Activated naive CD8-positive, alpha-beta T cell treated with anti-CD3 and anti-CD28 coated beads, Interleukin-2, amount 10 ng/mL, durations not matched to agents 7 days and 5 days (primary cell): ENCODE measurements at regions not wholly inside any gene's neighbourhood (a gene's known extent, or its start where the extent isn't known, plus 50 kb on each side); places are given as distances from the start of the nearest gene placed in this dataset.

ENCODE experiments used
- ATAC-seq: fragments of 150-1000 bp; cut with Tn5 transposase; one replicate; pipeline ENCODE4 v1.10.0; 2021; ENCODE audit warnings: low read depth, moderate library complexity
- POLR2A ChIA-PET: fragments of 350-600 bp; sonication (Branson Sonifier 250); formaldehyde crosslinking; loops from one replicate; lab custom pipeline; 2021; ENCODE audit warnings: antibody characterized with exemption; lab: Charles Lee
- DNase-seq: peaks from one replicate; pipeline ENCODE4 v3.0.0; 2021
- H3K27ac Mint-ChIP-seq: one replicate; pipeline ENCODE4 v1.8.0; 2022; ENCODE audit warnings: mild to moderate bottlenecking, mixed read lengths
- H3K27me3 Mint-ChIP-seq: one replicate; pipeline ENCODE4 v1.8.0; 2022; ENCODE audit warnings: mild to moderate bottlenecking, moderate library complexity, mixed read lengths
- H3K36me3 Mint-ChIP-seq: one replicate; pipeline ENCODE4 v1.8.0; 2021; ENCODE audit warnings: mild to moderate bottlenecking, mixed read lengths
- H3K4me1 Mint-ChIP-seq: one replicate; pipeline ENCODE4 v1.8.0; 2021; ENCODE audit warnings: mixed read lengths
- H3K4me3 Mint-ChIP-seq: one replicate; pipeline ENCODE4 v1.8.0; 2022; ENCODE audit warnings: mild to moderate bottlenecking, moderate library complexity, mixed read lengths
- H3K9me3 Mint-ChIP-seq: one replicate; pipeline ENCODE4 v1.8.0; 2021; ENCODE audit warnings: mixed read lengths

- Mint-ChIP-seq H3K27me3 (peaks cover 15% of the 10 kb centered on the region), H3K27ac (no peak overlapping the region), H3K36me3 (no peaks in the 10 kb centered on the region), H3K4me1 (peaks cover 3% of the 10 kb centered on the region), H3K9me3 (peaks cover 12% of the 10 kb centered on the region), H3K4me3 (no peak overlapping the region)
- ATAC-seq: no peak
- no peak for DNase-seq
- POLR2A ChIA-PET: no interaction called here
Measured at GRCh38 chr13:59566561-59566960, 597.2 kb downstream of the DIAPH3 start.

DNA sequence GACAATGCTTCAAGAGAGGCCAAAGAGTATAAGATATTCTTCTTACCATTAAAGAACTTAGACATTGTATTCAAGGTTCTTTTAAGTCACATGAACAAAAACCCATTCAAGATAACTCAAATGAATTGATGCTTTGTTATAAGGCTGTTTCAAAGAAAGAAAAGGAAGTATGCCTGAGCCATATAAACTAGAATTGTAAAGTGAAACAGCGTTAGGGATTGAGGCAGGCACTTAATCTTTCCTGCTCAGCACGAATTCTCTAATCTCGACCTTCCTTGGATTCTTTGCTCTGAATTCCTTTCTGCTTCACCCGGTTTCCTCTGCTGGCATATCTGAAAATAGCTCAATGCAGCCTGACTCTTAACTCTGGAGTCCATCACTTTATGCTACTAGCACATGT lies 595.4 kb downstream of the DIAPH3 start:
- Mint-ChIP-seq H3K9me3 (peaks cover 6% of the 10 kb centered on the region), H3K4me1 (peaks cover 3% of the 10 kb centered on the region), H3K4me3 (no peak overlapping the region), H3K27ac (no peak overlapping the region), H3K27me3 (peaks cover 22% of the 10 kb centered on the region), H3K36me3 (no peaks in the 10 kb centered on the region)
- ATAC-seq: no peak
- POLR2A ChIA-PET: no interaction called here
- DNase-seq: no peak

- DNase-seq: no peak
- ATAC-seq: peak; percentile 63
- peaks cover 24% of the 10 kb centered on the region for H3K27me3 Mint-ChIP-seq
- H3K27ac Mint-ChIP-seq: no peak overlapping the region
- H3K4me1 Mint-ChIP-seq: peaks cover 3% of the 10 kb centered on the region
- POLR2A ChIA-PET: no interaction called here
- no peaks in the 10 kb centered on the region for H3K36me3 Mint-ChIP-seq
- H3K9me3 Mint-ChIP-seq: peaks cover 3% of the 10 kb centered on the region
- H3K4me3 Mint-ChIP-seq: no peak overlapping the region
Measured at GRCh38 chr13:59570204-59570603, 593.5 kb downstream of the DIAPH3 start.

- no peak overlapping the region for H3K27ac Mint-ChIP-seq
- H3K4me3 Mint-ChIP-seq: no peak overlapping the region
- no peaks in the 10 kb centered on the region for H3K36me3 Mint-ChIP-seq
- DNase-seq: no peak
- no peaks in the 10 kb centered on the region for H3K9me3 Mint-ChIP-seq
- POLR2A ChIA-PET: no interaction called here
- ATAC-seq: no peak
- no peaks in the 10 kb centered on the region for H3K27me3 Mint-ChIP-seq
- no peaks in the 10 kb centered on the region for H3K4me1 Mint-ChIP-seq
Measured at GRCh38 chr13:59584101-59584500, 579.6 kb downstream of the DIAPH3 start.

- POLR2A ChIA-PET: no interaction called here
- Mint-ChIP-seq H3K27ac (no peak overlapping the region), H3K36me3 (no peaks in the 10 kb centered on the region), H3K4me3 (no peak overlapping the region), H3K27me3 (no peaks in the 10 kb centered on the region), H3K4me1 (no peaks in the 10 kb centered on the region), H3K9me3 (no peaks in the 10 kb centered on the region)
- no peak for DNase-seq
- no peak for ATAC-seq
Measured at GRCh38 chr13:59584761-59585670, 578.7 kb downstream of the DIAPH3 start.

DNA sequence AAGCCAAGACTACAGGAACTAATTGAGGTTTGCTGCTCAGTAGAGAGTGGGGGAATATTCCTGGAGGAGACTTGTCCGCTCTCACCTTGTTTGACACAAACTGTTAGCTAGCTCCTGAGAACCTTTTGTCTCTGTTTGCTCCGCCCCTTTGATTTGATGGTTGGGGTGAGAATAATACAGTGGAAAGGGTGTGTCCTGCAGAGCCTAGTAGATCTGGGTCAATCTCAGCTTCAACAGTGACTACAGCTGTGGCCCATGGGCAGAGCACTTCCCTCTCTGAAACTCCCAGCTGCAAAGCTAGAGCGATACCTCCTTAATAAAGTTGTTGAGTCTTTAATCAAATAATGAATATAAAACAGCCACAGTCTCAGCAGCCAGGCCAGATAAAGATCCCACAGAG lies 576.7 kb downstream of the DIAPH3 start:
- Mint-ChIP-seq H3K36me3 (no peaks in the 10 kb centered on the region), H3K27ac (no peak overlapping the region), H3K4me3 (no peak overlapping the region), H3K27me3 (peaks cover 2% of the 10 kb centered on the region), H3K9me3 (peaks cover 1% of the 10 kb centered on the region), H3K4me1 (no peaks in the 10 kb centered on the region)
- DNase-seq: no peak
- POLR2A ChIA-PET: no interaction called here
- ATAC-seq: no peak

GRCh38 chr13:59587971-59588716 lies 575.6 kb downstream of the DIAPH3 start:
- no peak overlapping the region for H3K4me3 Mint-ChIP-seq
- POLR2A ChIA-PET: no interaction called here
- DNase-seq (no peak), ATAC-seq (no peak)
- H3K4me1 Mint-ChIP-seq: no peaks in the 10 kb centered on the region
- no peak overlapping the region for H3K27ac Mint-ChIP-seq
- H3K27me3 Mint-ChIP-seq: peaks cover 2% of the 10 kb centered on the region
- no peaks in the 10 kb centered on the region for H3K36me3 Mint-ChIP-seq
- peaks cover 2% of the 10 kb centered on the region for H3K9me3 Mint-ChIP-seq

- H3K9me3 Mint-ChIP-seq: peaks cover 5% of the 10 kb centered on the region
- H3K27ac Mint-ChIP-seq: no peak overlapping the region
- H3K4me1 Mint-ChIP-seq: no peaks in the 10 kb centered on the region
- DNase-seq (no peak), ATAC-seq (no peak)
- POLR2A ChIA-PET: no interaction called here
- no peak overlapping the region for H3K4me3 Mint-ChIP-seq
- peaks cover 2% of the 10 kb centered on the region for H3K27me3 Mint-ChIP-seq
- no peaks in the 10 kb centered on the region for H3K36me3 Mint-ChIP-seq
Measured at GRCh38 chr13:59588717-59589067, 575.0 kb downstream of the DIAPH3 start.

- ATAC-seq (no peak), DNase-seq (no peak)
- Mint-ChIP-seq H3K36me3 (no peaks in the 10 kb centered on the region), H3K4me3 (no peak overlapping the region), H3K9me3 (peaks cover 5% of the 10 kb centered on the region), H3K27ac (no peak overlapping the region), H3K4me1 (no peaks in the 10 kb centered on the region), H3K27me3 (peaks cover 2% of the 10 kb centered on the region)
- POLR2A ChIA-PET: no interaction called here
Measured at GRCh38 chr13:59601993-59602392, 561.7 kb downstream of the DIAPH3 start.

GRCh38 chr13:59603646-59604045 lies 560.1 kb downstream of the DIAPH3 start:
- ATAC-seq: no peak
- Mint-ChIP-seq H3K36me3 (no peaks in the 10 kb centered on the region), H3K27ac (no peak overlapping the region), H3K27me3 (peaks cover 2% of the 10 kb centered on the region), H3K9me3 (peaks cover 5% of the 10 kb centered on the region), H3K4me1 (no peaks in the 10 kb centered on the region), H3K4me3 (no peak overlapping the region)
- POLR2A ChIA-PET: no interaction called here
- DNase-seq: no peak

- Mint-ChIP-seq H3K36me3 (no peaks in the 10 kb centered on the region), H3K4me1 (no peaks in the 10 kb centered on the region), H3K4me3 (no peak overlapping the region), H3K27me3 (peaks cover 2% of the 10 kb centered on the region), H3K27ac (no peak overlapping the region), H3K9me3 (no peaks in the 10 kb centered on the region)
- ATAC-seq (no peak), DNase-seq (no peak)
- POLR2A ChIA-PET: no interaction called here
Measured at GRCh38 chr13:59607172-59607571, 556.6 kb downstream of the DIAPH3 start.

GRCh38 chr13:59607780-59608233 lies 555.9 kb downstream of the DIAPH3 start:
- POLR2A ChIA-PET: no interaction called here
- H3K27me3 Mint-ChIP-seq: peaks cover 2% of the 10 kb centered on the region
- no peaks in the 10 kb centered on the region for H3K9me3 Mint-ChIP-seq
- no peak for DNase-seq
- no peak for ATAC-seq
- no peaks in the 10 kb centered on the region for H3K36me3 Mint-ChIP-seq
- H3K4me3 Mint-ChIP-seq: no peak overlapping the region
- H3K4me1 Mint-ChIP-seq: no peaks in the 10 kb centered on the region
- no peak overlapping the region for H3K27ac Mint-ChIP-seq

GRCh38 chr13:59609421-59609820 lies 554.3 kb downstream of the DIAPH3 start:
- DNase-seq: no peak
- H3K4me3 Mint-ChIP-seq: no peak overlapping the region
- POLR2A ChIA-PET: no interaction called here
- H3K36me3 Mint-ChIP-seq: no peaks in the 10 kb centered on the region
- H3K4me1 Mint-ChIP-seq: no peaks in the 10 kb centered on the region
- no peak for ATAC-seq
- peaks cover 2% of the 10 kb centered on the region for H3K27me3 Mint-ChIP-seq
- H3K27ac Mint-ChIP-seq: no peak overlapping the region
- H3K9me3 Mint-ChIP-seq: no peaks in the 10 kb centered on the region
